ENCODE measurements at regions not wholly inside any gene's neighbourhood (a gene's known extent, or its start where the extent isn't known, plus 50 kb on each side); places are given as distances from the start of the nearest gene placed in this dataset.

DNA sequence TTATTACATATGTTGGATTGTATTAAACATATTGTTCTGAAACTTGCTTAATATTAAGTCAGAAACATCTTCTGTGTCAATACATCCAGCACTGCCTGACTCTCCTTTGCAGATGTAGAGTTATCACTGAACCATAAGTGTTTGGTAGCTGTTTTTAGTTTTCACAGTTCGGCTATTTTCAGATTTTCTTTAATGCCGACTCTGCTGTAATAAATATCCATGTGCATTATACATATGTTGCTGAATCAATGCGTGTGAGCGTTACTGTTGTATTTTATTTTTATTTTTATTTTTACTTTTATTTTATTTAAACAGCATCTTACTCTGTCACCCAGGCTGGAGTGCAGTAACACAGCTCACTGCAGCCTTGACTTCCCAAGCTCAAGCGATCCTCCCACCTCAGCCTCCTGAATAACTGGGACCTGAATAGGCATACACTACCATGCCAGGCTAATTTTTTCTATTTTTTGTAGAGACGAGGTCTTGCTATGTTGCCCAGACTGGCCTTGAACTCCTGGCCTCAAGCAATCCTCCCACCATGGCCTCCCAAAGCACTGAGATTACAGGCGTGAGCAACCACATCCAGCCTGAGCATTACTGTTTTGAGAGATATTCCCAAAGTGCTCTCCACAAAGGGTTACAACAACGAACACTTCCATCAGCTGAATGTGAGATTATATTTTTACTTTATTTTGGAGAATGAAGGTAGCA is 50.7 kb upstream of the NOCT start:
- DNase-seq (ENCODE audit: low read depth), result no peak

DNA sequence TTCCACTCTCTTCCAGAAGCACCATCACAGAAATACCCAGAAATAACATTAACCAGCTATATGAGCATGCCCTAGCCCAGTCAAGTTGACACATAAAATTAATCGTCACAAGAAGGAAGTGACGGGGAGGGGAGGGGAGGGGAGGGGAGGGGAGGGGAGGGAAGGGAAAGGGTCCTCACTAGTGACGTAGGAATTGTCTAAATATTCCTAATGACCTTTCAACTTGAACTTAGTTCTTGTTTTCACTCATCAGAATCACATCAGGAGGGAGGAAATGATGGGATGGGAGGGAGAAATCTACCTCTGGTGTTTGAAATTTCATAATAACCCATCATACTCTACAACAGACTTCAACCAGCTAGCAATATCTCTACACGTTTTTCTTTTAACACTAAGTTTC is 52.2 kb upstream of the NOCT start:
- DNase-seq (ENCODE audit: low read depth), result no peak

DNA sequence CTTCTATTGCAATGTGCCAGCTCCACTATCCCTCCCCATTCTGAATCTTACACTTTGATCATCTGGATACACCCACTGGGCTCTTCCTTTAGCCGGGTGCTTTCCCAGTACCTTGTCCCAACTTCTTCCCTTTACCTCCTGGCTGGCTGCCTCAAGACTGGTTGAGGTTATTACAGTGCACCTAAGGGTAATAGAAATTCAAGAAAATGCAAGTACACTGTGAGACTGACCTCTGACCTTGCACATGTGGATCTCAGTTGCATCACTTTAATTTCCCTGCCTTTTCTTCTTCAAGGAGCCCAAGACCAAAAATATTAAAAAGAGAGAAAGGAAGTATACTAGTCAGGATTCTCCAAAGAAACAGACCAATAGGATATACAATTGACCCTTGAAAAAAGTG is 53.9 kb upstream of the NOCT start:
- no peak for DNase-seq (ENCODE audit: low read depth)

DNA sequence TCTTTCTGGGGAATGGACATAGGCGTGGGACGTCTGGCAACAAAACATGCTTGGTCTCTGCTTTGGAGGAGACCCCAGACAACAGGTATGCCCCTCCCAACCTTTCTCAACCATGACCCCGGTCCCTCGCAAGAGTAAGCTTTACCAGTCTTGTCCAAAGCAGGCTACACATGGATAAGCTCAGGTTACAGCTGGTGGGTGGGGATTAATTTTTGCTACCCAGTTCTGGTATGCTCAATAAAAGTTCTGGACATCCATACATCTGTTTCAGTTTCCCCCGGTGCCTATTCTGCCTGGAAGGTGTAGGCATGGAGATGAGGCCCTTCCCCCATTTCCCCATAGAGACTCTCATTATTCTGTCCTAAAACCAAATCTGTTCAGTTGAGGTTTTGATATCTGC is 54.5 kb upstream of the NOCT start:
- no peak for DNase-seq (ENCODE audit: low read depth)

DNA sequence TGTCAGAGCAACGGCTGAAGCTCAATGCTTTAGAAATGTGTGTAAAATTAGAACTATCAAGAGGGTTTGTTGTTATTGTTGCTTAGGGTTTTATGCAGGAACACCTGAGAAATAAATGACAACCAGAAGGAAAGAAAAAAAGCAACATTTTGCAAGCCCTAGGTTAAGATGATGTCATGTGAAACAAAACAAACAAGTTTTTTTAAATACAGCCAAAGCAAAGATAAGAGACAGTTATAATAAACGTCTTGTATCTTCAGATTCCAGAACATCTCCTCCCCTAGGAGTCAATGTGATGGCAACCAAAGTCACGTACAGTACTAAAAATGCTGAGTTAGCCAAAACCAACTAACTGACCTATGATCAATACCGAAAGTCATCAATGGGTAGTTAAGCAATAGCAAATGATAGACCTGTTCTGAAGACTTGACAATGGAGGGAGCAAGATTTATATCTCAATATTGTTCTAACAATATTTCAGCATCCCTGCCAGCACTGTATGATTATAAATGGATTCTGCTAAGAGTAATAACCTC is 55.3 kb upstream of the NOCT start:
- DNase-seq (ENCODE audit: low read depth), result no peak

DNA sequence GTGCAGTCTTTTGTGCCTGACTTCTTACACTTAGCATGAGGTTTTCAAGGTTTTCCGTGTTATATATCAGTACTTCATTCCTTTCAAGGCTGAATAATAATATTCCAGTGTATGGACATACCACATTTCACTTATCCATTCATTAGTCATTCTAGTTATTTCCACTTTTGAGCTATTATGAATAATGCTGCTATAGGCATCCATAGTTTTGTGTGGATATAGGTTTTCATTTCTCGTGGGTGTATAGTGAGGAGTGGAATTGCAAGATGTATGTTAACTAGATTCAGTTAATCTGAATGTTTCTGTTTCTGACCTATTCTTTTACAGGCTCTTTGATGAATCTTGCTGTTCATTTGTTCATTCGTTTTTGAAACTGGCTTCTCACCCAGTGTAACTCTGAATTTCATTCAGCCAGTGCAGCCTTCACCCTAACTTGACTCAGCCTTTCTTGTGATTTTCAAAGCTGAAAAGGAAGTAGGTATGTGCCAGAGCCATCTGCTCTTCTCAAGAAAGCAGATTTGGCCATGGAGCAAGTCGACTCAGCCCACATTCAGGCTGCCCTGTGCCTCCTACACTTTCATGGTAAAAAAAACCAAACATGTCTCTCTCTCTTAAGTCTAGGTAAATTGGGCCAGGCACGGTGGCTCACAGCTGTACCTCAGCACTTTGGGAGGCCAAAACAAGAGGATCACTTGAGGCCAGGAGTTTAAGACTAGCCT is 56.3 kb upstream of the NOCT start:
- peak; percentile 11 for DNase-seq (ENCODE audit: low read depth)

DNA sequence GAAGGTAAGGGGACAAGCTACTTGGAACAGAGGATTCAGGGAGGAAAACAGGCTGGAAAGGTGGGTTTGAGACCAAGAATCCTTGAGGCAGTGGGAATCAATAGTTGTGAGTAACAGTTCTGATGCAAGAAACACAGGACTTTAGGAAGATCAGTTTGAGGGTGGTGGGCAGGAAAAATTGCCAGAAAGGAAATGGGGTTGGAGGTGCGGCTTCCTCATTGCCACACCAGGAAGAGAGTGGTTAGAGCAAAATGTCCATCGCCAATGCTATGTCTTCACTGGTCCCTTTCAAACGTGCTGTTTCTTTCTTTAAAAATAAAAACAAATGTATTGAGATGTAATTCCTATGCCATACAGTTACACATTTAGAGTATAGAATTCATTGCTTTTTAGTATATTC is 57.1 kb upstream of the NOCT start:
- peak; percentile 33 for DNase-seq (ENCODE audit: low read depth)

DNA sequence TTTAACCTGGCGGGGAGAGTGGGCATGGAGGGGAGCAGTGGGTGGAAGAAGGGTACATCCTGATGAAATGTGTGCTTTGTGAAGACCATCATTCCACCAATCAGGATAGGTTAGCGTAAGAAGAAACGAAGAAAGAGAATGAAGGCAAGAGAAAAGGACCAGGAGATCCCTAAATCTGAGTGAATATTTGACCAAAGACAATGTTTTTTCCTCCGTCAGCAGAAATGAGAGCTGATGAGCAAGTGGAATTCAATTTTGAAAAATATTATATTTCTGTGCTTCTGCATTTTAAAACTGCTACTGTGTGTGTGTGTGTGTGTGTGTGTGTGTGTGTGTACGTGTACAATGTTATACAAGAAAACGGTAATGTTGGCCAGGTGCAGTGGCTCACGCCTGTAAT is 58.3 kb upstream of the NOCT start:
- no peak for DNase-seq (ENCODE audit: low read depth)

DNA sequence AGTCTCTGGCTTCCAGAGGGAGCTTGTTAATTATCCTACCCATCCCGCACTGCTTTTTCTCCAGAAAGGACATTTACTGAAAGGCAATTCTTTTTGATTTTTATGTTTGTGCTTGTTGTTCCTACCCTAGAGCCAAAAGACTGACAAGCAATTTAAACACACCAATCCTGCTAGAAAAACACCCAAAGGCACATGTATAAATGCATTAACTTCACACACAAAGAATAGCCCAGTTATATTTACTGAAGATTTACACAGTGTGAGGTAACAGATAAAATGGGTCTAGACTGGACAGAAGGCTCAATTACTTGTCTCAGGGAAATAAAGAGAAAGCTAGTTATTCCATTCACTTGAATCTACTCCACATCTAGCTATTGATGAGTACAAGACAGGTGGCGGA is 61.2 kb upstream of the NOCT start:
- no peak for DNase-seq (ENCODE audit: low read depth)

DNA sequence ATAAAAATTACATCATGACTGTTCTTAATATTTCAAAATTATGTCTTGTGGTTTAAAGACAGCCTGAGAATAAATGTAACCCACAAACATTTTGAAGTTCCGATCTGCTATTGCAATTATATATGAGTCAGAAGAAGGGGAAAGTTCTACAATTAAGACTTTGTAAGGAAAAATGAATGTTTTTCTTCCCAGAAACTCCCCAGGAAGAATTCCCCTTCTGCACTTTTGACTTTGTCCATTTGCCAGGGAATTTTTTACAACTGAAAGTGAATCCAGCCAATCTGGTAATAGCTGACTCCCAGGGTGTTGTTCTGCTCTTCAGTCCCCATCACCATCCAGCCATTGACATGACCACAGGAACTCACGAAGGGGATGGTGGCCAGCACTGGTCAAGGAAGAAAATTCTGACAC is 61.6 kb upstream of the NOCT start:
- DNase-seq (ENCODE audit: low read depth), result no peak

DNA sequence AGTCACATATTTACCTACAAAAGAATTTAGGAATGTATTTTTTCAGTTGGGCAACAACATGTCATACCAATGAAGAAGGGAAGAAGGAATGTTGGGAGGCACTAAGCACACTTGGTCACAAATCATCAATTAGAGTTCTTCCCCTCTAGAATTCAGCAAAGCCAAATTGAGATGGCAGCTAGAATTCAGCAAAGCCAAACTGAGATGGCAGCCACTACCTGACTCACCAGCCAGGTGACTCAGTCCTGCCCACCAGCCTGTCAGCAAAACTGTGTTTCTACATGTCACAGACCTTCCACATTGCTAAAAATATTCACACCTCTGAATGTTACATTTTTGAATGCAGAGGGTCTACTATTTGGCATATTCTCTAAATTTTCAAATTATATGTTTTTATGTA is 63.2 kb upstream of the NOCT start:
- DNase-seq (ENCODE audit: low read depth), result no peak

DNA sequence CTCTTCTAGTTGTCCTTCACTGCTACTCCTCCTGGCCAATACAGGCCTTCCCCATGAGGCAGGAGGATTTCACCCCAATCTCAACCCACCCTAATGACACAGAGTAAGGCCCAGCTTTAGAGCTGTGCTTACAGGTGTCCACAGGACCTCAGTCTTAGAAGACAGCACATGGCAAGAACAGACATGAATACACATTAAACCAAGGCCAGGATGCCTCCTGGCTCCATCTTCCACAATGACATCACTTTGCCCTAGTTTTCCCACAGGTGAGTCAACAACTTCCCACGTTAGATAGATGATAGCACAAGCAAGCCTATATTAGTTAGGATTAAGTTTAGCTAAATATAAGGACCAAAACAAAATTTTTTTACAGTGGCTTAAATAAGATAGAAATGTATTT is 63.8 kb upstream of the NOCT start:
- no peak for DNase-seq (ENCODE audit: low read depth)

DNA sequence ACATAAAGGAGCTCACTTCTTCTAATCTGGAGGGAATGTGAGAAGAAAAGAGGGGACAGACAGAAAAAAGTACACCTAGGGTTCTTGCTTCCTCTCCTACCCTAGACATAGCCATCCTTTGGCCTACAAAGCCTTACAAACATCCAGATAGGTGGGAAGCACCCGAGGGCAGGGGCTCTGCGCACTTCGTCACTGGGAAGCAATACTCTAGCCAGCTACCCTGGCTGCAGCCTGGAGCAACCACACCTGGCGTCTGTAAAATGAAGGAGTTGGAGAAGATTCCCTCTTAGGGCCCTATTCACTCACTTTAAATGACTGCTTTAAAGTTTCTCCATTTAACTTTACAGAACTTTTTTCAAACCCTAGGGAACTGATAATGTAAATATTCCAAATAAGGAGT is 65.7 kb upstream of the NOCT start:
- no peak for DNase-seq (ENCODE audit: low read depth)

DNA sequence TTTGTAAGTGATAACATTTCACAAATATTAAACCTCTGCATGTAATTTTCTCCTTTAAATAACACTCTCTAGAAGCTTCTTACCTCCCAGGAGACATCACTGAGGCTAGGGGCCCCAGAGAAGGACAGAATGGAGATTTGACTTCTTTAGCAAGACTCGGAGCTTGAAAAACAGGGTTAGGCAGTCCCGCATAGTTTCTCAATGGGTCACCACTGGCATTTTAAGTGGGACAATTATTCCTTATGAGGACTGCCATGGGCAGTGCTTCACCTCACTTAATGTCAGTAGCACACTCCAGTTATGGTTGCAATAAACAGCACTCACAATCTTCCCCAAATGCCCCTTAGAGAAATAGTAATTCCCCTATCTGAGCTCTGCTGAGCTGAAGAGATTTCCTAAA is 66.7 kb upstream of the NOCT start:
- no peak for DNase-seq (ENCODE audit: low read depth)

DNA sequence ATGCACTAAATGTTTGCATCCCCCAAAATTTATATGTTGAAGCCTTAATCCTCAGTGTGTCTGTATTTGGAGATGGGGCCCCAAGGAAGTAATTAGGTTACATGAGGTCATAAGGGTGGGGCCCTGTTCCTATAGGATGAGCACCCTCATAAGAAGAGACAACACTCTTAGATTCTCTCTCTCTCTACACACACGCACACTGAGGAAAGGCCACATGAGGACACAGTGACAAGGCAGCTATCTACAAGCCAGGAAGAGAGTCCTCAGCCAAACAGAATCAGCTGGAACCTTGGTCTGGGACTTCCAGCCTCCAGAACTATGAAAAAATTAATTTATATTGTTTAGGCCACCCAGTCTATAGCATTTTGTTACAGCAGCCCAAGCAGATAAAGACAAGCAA is 69.3 kb upstream of the NOCT start:
- DNase-seq (ENCODE audit: low read depth), result no peak

DNA sequence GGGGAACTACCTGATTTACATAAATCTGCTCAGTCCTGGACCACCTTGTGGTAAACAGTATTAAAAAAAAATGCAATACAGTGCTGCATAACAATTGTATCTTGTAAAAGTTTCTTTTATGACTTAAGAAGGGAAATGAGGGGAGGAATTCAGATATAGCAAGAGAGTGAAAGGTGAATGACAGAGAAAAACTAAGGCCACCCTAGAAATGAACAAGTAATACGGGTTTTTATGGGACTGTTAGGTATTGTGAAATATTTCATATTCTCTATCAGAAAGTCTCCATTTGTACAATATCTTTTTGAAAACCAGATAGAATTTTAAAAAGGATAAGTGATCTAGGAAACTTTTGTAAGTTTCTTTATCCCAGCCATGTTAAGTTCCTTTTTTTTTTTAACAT is 69.7 kb upstream of the NOCT start:
- DNase-seq (ENCODE audit: low read depth), result no peak

DNA sequence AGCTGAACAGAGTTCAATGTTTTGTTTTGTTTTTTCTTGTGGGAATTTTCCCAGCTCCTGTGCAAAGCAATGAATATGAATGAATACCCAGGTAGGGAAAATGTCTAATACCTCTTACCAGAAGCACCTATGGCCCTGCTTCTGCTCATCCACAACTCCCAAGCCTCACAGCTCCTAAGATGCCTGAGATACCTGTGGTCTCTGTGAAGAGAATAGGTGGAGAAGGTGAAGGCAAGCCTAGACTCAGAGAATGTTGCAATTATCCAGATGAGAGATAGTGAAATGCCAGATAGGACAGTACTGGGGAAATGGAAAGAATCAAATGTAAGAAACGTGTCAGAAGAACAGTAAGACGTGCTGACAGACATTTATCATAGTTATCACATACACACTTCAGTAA is 70.2 kb upstream of the NOCT start:
- no peak for DNase-seq (ENCODE audit: low read depth)

DNA sequence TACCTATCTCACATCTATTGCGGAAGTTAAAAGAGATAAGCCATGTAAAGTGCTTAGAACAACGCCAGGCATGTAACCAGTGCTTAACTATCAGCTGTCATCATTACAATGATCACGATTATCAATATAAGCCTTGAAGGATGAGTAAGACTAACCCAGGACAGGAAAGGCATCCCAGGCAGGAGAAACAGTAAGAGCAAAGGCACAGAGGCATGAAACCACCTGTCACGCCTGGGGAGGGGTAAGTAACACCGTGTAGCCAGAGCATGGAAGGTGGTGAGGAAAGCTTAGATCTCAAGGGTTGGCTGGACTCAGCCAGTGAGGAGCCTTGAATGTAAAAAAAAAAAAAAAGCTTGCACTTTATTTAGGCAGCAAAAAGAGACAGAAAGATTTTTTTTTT is 71.7 kb upstream of the NOCT start:
- DNase-seq (ENCODE audit: low read depth), result no peak

DNA sequence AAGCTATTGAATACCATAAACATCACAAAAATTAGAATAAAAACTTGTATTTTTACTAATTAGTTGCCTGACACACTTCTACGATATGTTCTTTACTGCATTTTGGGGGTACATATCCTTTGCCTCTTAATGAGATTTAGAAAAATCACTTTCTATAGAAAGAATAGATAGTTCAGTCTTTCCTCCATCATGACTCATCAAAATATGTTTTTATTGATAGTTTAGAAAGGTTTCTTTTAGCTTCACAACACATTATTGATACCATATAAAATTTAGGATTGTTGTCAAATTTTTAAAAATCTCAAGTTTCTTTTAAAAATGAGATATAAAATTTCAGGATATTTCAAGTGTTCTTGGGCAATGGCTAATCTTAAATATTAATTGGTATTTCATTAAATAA is 74.5 kb upstream of the NOCT start:
- DNase-seq (ENCODE audit: low read depth), result no peak

DNA sequence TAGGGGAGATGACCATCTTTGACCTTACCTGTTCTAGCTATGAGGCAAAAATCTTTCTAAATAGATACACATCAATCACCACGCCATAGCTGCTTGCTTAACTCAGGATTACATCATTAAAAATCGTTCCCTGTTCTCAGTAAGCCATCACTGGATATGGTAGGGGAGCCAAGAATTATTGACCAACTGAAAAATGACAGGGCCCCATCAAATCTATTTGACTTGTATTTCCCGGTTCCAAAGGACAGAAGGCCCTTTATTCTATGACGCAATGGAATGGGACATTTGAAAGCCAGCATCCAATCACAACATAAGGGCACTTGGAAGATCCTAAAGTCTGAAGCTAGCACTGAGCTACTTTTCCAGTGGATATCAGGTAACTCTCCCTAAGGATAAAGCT is 75.6 kb upstream of the NOCT start:
- DNase-seq (ENCODE audit: low read depth), result no peak

DNA sequence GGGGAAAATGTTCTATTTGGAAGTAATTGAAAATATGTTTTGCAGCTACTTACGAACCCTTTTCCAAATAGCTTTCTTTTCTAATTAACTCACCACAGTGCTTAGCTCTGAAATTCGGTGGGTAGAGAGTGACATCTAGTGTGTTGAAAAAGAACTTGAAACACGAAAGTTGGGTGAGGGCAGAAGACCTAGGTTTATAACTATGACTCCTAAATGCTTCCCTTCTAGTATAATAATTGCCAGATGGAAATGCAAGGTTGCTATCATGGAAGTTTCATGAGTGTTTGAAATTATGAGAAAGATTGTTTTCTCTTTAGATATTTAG is 77.3 kb upstream of the NOCT start:
- DNase-seq (ENCODE audit: low read depth), result peak; percentile 22

DNA sequence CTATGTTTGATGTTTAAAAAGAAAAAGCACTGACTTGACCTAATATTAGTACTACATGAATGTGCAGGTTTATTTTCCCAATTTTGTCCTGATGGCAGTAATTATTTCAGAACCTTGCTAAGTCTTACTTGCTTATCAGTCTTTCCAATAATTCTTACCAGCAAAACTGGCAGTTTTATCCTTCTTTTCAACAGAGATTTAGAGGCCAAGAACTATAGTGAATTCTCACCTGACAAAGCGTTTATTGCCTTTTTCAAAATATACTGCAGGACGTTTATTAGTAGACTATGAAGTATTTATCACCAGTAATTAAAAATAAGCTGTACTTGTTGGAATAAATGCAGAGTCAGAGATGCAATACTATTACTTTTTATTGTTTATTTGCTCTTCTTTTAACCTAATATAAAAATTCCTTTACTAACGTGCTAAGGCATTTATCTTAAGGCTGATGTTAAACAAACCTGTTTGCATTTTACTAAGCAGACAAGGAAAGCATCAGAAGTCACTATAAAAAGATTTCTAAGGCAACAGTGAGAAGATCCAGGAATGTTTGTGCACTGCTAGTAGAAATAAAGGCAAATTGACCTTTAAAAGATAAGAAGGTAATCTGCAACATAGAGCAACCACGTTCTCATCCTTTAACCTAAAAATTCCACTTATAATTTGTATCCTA is 80.3 kb upstream of the NOCT start:
- DNase-seq (ENCODE audit: low read depth), result no peak

DNA sequence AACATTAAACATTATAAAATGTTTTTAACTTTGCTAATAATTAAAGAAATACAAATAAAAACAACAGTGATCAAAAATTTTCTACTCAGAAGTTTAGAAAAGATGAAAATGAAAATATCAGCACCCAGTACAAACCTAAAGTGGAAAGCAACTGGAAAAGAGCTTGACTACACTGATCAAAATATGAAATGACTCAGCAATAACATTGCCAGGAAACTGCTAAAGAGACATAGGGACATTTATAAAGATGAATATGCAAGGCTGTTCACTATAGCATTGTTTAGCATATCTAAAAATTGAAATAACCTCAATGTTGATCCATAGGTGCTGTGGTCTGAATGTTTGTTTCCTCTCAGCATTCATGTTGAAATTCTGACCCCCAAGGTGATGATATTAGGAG is 88.5 kb upstream of the NOCT start:
- DNase-seq (ENCODE audit: low read depth), result no peak

DNA sequence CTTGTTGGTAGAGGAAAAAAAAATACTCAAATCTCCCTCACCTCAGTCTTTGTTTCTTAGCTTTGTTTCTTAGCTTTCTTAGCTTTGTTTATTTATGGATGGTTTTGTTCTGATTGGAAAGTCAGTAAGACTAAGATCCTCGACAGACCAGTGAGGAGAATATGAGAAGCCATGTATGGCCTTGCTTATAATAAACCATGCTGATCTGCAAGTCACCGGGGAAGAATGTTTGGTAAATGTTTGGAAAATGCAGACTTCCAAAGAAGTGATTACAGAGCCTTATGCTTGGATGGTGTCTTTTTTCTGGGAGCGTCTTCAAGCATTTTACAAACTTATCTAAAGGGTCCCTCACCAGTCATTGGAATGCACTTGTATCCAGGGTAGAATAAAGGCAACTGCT is 90.1 kb upstream of the NOCT start:
- DNase-seq (ENCODE audit: low read depth), result no peak
